HL-60 (cell line): ENCODE measurements at regions not wholly inside any gene's neighbourhood (a gene's known extent, or its start where the extent isn't known, plus 50 kb on each side); places are given as distances from the start of the nearest gene placed in this dataset.

Experiments
- DNase-seq, 2 experiments: peaks; one replicate each; pipeline ENCODE4 v3.0.0-alpha.2; 2010 to 2020; ENCODE audit warnings: low read depth in 1 of 2, low spot score in 1 of 2
- H3K27ac ChIP-seq: fragments of 250-450 bp; sonication (Bioruptor Pico); replicated peaks from 2 replicates; pipeline ENCODE4 v1.5.1; 2020; ENCODE audit warnings: mild to moderate bottlenecking, moderate library complexity
- H3K27me3 ChIP-seq: fragments of 250-450 bp; sonication (Bioruptor Pico); 2 replicates; pipeline ENCODE4 v1.5.1; 2021; ENCODE audit warnings: mild to moderate bottlenecking, moderate library complexity; ENCODE audit not compliant: insufficient read depth, poor library complexity, severe bottlenecking
- H3K4me3 ChIP-seq: replicated peaks from 2 replicates; pipeline ENCODE4 v1.5.1; 2011; ENCODE audit warnings: mild to moderate bottlenecking, control low read depth, low read length; ENCODE audit not compliant: insufficient read depth
- CTCF ChIP-seq: IDR thresholded peaks from one replicate; pipeline ENCODE4 v1.5.1; 2011; ENCODE audit warnings: low read length, control low read depth, inconsistent platforms; ENCODE audit not compliant: insufficient read depth
- GABPA ChIP-seq: IDR thresholded peaks from 2 replicates; pipeline ENCODE4 v1.6.1; 2012; ENCODE audit warnings: low read depth
- POLR2AphosphoS5 ChIP-seq: IDR thresholded peaks from 2 replicates; pipeline ENCODE4 v1.6.1; 2012; ENCODE audit warnings: low read depth
- REST ChIP-seq: IDR thresholded peaks from 2 replicates; pipeline ENCODE4 v1.6.1; 2012; ENCODE audit warnings: low read depth; ENCODE audit not compliant: insufficient replicate concordance
- SPI1 ChIP-seq: IDR thresholded peaks from 2 replicates; pipeline ENCODE4 v1.6.1; 2012; ENCODE audit warnings: low read depth, mild to moderate bottlenecking, borderline replicate concordance

GRCh38 chr13:111555268-111555808, 234.9 kb downstream of the TEX29 start:
- DNase-seq, result no peak
- H3K4me3 ChIP-seq, result no peak overlapping the region
- peaks cover 3% of the 10 kb centered on the region for H3K27me3 ChIP-seq
- TF ChIP-seq CTCF (no peak), GABPA (no peak), SPI1 (no peak), REST (no peak), POLR2AphosphoS5 (no peak)
- H3K27ac ChIP-seq, result no peak overlapping the region

- no peak for DNase-seq
- Histone ChIP-seq H3K27me3 (peaks cover 3% of the 10 kb centered on the region), H3K4me3 (no peak overlapping the region), H3K27ac (no peak overlapping the region)
- no peak for TF ChIP-seq GABPA
- TF ChIP-seq POLR2AphosphoS5, result no peak
- TF ChIP-seq CTCF, result no peak
- TF ChIP-seq SPI1, result no peak
- TF ChIP-seq REST, result no peak
These were observed 235.5 kb downstream of the TEX29 start for GRCh38 chr13:111555903-111556302.

- Histone ChIP-seq H3K27ac (no peak overlapping the region), H3K4me3 (no peak overlapping the region), H3K27me3 (peaks cover 3% of the 10 kb centered on the region)
- DNase-seq, result no peak
- no peak for TF ChIP-seq CTCF
- TF ChIP-seq SPI1, result no peak
- TF ChIP-seq GABPA, result no peak
- TF ChIP-seq REST, result no peak
- TF ChIP-seq POLR2AphosphoS5, result no peak
These were observed 236.1 kb downstream of the TEX29 start for GRCh38 chr13:111556496-111556895.
